GM04503 (cell line): ENCODE measurements at regions not wholly inside any gene's neighbourhood (a gene's known extent, or its start where the extent isn't known, plus 50 kb on each side); places are given as distances from the start of the nearest gene placed in this dataset.
A peak's percentile ranks its signal among the peaks of the same experiment; 100 is the strongest.
"Not testable (repeated sequence)": the region's sequence is repeated elsewhere in the genome, so short reads cannot be mapped to it uniquely, and the experiment has no call there.

ENCODE experiments used
- DNase-seq: peaks from one replicate; pipeline ENCODE4 v3.0.0-alpha.2; 2012; ENCODE audit warnings: low read depth

DNA sequence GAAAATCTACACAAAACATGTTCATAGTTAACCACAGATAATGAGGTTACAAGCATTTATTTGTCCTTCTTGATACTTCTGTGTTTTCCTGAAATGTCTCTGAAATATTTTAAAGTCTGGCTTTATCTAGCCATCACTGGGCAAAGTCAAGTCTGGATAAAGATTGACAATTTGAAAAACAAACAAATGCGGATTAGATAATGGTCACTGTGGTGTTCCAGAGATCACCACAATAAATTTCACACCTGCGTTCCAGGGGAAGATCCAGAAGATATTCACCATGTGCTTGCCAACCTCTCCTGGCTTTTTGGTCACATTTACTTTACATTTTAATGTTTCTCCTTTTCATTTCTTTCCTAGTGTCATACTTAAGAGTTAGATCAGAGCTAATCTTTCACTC, 109.7 kb upstream of the CCDC28A start:
- DNase-seq: no peak

DNA sequence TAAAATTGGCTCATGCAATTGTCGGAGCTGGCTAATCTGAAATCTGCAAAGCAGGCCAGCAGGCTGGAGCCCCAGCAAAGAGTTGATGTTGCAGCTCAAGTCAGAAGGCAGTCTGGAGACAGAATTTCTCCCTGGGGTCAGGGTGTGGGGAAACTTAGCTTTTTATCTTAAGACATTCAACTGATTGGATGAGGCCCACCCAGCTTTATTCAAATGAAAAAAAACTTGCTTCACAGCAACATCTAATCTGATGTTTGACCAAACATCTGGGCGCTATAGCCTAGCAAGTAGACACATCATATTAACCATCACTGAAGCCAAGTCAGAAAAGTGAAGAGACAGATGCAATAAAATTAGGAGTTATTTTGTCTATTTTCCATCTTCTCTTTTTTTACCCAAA, 108.8 kb upstream of the CCDC28A start:
- no peak for DNase-seq

DNA sequence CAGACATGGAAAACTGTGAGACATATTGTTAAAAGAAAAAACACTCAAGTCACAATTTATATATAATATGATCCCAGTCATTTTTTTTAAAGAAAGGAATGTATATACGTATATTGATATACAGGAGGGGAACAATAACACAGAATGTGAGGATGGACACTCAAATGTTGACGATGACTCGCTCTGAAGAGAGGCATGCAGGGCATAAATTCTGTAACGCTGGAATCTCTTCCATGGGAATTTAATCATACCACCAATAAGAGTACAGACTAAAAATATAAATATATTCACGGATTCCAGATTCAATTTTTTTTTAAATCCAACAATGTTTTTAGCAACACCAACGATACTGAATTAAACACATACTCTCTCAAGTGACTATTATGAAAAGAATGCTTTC, 106.9 kb upstream of the CCDC28A start:
- DNase-seq: no peak

DNA sequence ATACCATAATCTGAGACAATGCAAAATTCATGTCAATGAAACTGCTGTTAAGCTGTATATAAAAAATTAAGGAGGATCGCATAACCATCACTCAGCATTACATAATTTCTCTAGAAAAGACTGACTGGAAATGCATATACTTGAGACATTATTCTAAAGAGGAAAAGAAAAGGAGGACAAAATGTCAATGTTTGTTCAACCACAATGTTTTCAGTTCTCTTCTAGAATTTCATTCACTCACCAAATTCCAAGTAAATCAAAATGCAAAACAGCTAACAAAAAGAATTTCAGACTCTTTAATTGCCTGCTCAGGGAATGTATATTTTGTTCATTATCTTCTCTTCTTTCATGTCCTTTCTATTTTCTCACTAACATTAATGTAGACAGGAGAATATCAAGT, 106.2 kb upstream of the CCDC28A start:
- no peak for DNase-seq

DNA sequence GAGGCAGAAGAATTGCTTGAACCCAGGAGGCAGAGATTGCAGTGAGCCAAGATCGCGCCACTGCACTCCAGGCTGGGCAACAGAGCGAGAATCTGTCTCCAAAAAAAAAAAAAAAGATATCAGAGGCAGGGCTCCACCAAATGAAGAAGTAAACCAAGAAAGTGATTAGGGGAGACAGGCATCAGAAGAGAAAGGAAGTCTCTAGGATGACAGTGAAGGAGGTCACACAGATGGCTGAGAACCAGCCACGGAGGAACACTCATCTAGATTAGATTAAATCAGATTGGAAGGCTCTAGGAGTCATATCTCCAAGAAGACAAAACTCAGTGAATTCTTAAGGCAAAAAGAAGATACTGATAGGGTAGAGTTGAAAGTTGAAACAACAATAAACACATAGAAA, 102.2 kb upstream of the CCDC28A start:
- no peak for DNase-seq

DNA sequence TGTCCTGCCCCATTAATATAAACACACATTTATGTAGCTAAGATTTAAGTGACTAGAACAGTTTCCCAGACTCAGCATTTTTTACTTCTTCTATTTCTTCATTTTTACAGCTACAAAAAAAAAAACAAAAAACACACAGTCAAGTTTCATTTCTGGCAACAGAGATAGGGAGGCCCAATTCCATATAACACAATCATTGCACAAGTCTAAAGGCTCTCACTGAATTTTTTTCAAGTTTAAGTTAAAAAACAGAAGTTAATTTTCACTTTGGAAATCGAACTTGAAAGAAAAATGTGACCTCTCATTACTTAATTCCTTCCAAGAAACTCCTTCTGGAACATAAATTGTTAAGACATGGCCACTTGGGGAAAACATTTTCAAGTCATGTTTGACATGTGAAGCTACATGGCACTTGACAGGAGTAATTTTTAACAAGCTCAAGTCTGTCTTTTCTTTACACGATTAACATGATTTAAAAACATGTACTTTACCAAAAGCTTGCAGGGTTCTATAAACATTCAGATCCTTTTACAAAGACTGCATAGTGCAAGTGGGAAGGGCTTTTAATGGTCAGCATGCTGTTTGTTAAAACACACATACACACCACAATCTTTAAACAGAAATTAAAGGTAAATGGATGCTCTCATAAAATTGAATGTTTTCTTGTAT, 100.1 kb upstream of the CCDC28A start:
- no peak for DNase-seq

DNA sequence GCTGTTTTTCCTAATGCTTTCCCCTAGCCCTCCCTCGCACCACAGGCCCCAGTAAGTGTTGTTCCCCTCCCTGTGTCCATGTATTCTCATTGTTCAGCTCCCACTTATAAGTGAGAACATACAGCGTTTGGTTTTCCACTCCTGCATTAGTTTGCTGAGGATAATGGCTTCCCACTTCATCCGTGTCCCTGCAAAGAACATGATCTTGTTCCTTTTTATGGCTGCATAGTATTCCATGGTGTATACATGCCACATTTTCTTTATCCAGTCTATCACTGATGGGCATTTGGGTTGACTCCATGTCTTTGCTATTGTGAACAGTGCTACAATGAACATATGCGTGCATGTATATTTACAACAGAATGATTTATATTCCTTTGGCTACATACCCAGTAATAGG, 99.1 kb upstream of the CCDC28A start:
- DNase-seq: not testable (repeated sequence)

DNA sequence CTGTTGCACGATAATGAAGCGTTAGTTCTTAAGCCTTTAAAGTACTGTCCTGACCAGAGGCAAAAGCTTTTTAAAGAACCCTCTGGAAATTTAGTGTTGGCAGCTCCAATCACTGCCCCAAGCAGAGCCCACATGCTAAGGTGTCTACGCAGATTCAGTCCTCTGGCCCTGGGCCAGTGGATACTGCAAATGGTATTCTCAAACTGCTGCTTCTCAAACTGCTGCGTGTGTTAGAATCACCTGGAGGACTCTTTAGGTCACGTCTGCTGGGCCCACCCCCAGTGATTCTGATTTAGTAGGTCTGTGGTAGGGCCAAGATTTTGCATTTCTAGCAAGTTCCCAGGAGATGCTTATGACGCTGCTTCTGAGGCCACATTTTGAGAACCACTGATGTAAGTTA, 96.0 kb upstream of the CCDC28A start:
- DNase-seq: no peak

DNA sequence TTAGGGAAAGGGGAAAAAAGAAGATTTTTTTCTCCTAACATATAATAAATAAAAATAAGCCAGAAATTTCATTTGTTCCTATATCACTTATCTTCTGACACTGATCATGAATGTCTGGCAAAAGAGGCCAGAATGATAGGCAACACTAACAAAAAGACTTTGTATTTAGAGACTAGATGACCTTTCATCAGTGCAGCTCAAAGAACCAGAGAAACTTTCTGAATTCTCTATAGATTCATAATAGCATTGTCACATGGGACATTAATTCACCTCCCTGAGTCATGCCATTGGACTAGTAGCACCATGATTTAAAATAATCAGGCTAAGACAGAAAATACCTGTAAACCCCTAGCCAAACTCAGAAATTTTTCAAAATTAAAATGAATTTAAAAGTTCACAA, 95.4 kb upstream of the CCDC28A start:
- DNase-seq: no peak

DNA sequence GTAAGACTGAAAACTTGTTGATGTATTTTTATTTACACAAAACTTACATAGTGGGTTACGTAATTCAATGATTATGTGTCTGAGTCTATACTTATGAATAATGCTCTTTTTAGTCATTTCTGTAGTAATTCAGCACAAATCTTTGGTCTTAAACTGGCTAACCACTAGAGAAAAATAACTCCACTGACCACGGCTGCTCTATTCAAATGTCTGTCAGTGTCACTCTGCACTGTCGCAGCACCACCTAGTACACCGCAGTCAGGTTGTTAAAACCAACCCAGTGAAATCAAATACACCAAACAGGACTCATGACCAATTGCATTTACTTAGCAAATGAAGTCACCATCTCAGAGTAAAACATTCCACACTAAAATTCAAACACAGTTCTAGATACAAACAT, 93.5 kb upstream of the CCDC28A start:
- DNase-seq: no peak

DNA sequence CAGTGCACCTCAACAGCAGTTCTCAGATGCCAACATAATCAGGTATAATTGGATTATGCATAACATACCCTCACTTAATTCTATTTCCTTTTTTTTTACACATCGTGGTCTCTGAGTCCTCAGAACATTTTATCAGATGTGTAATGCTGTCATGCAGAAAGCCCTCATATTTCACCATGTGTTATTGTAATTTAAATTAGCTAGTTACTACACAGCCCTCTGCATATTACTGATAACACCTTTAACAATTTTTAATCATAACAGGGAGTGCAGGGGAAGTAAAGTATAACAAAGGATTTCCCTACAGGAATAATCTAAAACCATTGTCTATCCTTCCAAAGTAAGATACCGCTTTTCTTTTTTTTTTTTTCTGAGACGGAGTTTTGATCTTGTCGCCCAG, 91.9 kb upstream of the CCDC28A start:
- no peak for DNase-seq

DNA sequence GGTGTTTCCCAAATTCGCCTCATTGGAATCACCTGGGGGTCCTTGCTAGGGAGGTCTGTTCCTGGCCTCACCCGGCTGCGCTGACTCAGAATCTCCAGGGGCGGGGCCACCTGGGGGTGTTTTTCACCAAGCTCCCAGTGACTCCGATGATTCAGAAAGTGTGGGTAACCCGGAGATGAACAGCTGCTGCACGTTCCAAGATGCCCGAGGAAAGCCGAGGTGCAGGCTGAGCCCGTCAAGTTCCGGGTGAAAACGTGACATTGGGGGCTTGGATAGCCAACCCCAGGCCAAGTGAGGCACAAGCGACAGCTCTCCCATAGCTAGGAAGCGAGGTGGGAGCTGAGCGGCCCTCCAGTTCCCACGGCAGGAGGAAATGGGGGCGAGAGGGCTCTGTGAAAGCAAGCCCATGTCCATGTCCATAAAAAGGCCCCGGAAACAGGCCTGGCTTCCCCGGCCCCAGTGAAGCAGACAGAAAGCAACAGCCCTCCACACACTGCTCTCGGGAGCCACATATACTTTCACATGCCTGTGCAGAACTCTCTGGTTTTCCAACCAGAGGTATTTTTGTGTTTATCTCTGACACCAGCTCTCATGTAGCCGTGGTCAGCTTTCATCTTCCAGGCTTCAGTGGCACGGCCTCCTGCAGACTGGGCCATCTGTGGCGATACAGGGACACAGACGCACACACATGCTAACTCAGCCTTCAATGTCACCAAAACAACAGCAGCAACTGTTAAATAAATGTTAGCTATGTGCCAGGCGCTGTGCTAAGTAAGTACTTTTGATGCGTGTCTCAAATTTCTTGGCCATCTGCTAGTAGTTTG, 90.7 kb upstream of the CCDC28A start:
- DNase-seq: no peak

DNA sequence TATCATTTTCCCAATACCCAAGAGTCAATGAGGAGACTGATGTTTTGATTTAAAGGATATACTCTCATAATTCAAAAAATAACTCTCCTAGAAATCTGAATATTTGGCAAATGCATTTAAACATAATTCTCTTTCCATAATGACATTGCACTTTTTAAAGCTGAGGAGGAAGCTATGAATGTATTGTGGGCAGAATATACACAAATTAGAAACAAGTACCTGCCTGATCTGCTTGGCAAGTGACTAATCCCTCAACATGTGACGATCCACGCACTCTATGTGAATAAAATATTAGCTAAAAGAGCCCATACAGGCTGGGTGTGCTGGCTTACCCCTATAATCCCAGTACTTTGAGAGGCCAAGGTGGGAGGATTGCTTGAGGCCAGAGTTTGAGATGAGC, 88.3 kb upstream of the CCDC28A start:
- DNase-seq: no peak

DNA sequence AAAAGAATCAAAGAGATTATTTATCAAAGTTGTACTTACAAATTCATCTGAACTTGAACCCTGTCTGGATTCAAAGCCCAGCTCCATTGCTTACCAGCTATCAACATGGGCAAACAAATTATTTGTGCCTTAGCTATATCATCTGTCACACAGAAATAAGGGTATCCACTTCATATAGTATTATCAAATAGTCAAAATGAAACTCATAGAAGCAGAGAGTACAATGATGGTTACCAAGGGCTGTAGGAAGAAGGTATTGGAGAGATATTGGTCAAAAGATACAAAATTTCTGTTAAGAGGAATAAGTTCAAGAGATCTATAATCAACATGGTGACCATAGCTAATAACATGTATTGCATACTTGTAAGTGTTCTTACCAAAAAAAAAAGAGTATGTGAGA, 87.8 kb upstream of the CCDC28A start:
- DNase-seq: no peak

DNA sequence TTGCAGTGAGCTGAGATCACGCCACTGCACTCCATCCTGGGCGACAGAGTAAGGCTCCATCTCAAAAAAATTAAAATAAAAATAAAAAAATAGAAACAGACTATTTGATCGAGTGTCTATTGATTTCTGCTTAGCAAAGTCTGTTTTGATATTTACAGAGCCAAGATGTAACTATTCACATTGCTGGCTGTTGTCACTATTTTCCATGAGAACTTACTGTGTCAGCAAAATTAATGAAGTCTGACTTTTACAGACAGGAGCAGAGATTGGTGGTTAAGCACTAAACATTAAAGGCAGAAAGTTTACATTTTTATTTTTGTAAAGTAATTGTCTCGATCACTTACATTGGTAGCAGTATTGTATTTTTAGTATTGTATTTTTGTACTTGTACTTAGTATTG, 85.0 kb upstream of the CCDC28A start:
- DNase-seq: no peak

DNA sequence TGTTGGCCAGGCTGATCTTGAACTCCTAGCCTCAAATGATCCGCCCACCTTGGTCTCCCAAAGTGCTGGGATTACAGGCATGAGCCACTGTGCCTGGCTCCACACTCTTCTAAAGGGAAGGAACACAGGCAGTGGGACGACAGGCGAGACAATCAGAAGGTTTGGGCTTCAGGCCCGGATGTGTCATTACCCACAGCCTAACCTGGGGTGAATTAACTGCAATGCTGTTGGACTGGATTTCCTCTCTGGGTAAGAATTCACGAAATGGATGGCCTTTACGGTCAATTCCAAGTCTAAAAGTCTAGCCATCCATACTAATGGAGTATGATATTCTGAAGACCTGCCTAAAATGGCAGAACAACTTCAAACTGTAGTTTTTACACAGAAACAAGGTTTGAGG, 83.7 kb upstream of the CCDC28A start:
- no peak for DNase-seq

DNA sequence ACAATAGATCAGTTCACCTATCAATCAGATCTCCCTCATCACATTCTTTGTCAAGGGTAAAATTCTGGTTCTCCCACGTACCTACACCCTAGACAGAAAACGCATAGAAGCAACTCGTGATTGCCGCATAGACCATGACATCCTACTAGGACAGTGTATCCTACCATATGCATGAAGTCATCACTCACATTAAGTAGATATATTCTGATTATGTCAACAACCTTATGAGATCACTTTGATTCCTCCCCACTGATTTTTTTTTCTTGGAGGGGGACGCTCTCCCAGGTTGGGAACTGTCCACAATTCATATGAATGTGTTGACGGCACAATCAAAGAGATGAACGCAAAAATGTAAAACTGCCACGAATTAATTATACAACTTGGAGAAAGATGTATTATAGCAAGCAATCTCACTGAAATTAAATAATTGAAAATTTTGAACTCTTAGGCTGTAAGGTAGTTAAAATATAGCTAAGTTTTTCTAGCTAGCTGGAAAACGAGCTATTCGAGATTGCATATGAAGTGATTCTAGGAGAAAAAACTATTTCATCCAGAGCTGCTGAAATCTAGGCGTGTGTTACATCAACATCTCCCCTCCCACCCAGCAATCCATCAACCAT, 82.5 kb upstream of the CCDC28A start:
- no peak for DNase-seq

DNA sequence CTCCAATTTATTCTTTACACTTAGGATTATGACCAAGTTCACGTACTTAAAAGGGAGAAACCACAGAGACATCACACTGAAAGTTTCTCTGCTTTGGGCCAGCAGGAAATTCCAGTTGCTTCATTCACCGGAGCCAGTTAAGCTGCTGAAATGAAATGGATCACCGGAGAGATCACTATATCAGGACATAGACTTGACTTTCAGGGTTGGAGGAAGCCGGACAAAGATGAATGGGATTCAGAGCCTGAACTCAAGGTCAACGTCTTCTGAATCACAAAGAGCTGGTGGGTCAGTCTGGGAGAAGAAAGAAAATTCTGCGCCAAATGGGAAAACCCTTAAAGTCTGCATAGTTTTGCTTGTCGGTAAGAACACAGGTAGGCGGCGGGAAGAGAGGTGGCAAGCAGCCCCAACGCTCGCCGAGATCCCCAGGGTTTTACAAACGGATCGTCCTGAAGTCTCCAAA, 81.9 kb upstream of the CCDC28A start:
- DNase-seq: peak; percentile 63

DNA sequence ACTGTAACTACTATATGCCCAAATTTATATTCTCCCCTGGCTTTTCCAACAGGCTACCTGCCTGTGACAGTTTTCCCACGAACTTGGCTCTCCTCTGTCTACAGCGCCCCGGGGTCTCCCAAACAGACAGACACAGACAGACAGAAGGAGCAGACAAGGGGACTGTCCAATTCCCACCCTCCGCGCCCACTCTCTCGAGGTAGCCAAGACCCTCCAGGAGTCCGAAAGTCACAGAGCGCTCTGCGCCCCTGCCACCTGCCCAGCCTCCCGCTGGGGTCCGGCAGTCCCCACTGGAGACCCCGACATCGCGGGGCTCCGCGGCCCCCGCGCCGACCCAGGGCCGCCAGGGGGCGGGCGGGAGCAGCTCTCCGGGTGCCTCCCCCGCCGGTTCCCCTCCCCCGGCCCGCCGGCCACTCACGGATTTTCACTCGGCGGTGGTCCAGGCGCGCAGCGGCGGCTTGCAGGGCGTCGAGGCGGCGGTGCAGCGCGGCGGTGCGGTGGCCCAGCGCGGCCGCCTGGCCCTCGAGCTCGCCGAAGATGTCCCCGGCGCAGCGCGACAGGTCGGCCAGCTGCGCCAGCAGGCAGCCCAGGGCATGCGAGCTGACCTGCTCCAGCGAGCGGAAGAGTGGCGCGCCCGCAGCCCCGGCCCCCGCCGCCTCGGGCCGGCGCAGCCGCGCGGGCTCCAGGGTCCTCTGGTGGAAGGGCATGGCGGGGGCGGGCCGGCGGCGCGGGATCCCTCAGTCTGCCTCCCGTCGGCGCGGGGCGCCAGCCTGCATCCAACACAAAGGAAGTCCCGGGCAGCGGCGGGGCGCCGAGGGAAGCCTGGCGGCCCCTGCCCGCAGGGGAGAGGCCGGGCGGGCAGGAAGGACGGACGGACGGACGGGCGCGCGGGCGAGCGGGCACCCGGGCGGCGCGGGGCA, 81.3 kb upstream of the CCDC28A start:
- no peak for DNase-seq

DNA sequence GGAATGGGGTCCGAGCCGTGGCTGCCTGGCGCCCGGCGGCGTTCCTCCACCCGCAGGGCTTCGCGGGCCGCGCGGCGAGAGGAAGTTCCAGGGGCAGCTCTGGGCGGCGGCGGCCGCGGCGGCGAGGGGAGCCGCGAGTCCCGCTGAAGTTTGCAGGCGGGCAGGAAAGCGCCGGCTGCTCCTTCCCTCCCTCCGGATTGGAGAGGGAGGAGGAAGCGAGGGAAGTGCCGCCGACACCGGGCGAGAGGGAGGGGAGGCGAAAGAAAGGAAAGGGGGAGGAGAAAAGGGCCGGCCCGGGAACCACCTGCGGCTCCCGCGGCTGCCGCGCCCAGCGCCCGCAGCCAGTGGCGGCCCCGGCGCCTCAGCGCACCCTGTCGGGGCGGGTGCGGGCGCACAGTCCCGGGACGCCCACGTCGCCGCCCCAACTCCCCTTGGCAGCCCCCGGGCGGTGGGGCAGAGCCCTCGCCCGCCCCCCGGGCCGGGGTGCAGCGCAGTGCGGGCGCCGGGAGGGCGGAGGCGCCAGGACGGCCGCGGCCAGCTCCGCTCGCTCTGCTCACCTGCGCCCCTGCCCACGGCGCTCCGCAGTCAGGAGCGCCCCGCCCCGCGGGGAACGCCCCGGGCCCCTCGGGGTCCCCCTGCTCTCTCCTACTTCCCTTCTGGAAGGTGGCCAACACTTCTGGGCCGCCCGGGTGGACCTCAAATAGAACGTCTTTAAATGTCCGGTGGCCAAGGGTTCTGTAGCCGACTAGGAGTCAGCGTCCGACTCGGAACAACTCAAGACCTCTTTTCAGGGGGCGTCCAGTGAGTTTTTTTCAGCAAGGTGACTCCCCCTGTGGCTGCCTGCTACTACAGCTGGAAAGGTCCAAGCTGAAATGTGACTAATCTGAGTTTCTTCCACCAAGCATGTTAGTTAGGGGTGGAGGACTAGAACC, 80.3 kb upstream of the CCDC28A start:
- no peak for DNase-seq

DNA sequence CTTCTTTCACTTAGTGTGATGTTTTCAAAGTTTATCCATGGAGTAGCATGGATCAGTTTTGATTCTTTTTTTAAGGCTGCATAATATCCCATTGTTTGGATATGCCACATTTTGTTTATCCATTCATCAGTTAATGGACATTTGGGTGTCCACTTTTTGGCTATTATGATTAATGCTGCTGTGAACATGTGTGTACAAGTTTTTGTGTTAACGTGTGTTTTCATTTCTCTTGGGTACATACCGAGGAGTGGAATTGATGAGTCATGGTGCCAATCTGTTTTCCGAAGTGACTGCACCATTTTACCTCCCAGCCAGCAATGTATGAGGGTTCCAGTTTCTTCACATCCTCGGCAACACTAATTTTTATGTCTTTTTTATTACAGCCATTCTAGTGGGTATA, 78.4 kb upstream of the CCDC28A start:
- DNase-seq: no peak
